ENCODE measurements at regions not wholly inside any gene's neighbourhood (a gene's known extent, or its start where the extent isn't known, plus 50 kb on each side); places are given as distances from the start of the nearest gene placed in this dataset.
A peak's percentile ranks its signal among the peaks of the same experiment; 100 is the strongest.
"Not testable (repeated sequence)": the region's sequence is repeated elsewhere in the genome, so short reads cannot be mapped to it uniquely, and the experiment has no call there.

- DNase-seq = no peak
Measured at GRCh38 chr6:100084316-100084990, 90.4 kb upstream of the MCHR2 start.

- peak; percentile 20 for DNase-seq
Measured at GRCh38 chr6:100078509-100078908, 84.5 kb upstream of the MCHR2 start.

GRCh38 chr6:100065348-100065747 lies 71.3 kb upstream of the MCHR2 start:
- no peak for DNase-seq

- DNase-seq = no peak
Measured at GRCh38 chr6:100062621-100063020, 68.6 kb upstream of the MCHR2 start.

GRCh38 chr6:100057941-100058340 lies 63.9 kb upstream of the MCHR2 start:
- DNase-seq = no peak

- DNase-seq = no peak
Measured at GRCh38 chr6:100050550-100050949, 56.5 kb upstream of the MCHR2 start.

GRCh38 chr6:100043961-100044360 lies 49.9 kb upstream of the MCHR2 start:
- not testable (repeated sequence) for DNase-seq

All from left hindlimb (tissue), 1 donor.